ENCODE measurements at regions not wholly inside any gene's neighbourhood (a gene's known extent, or its start where the extent isn't known, plus 50 kb on each side); places are given as distances from the start of the nearest gene placed in this dataset.
"Not testable (repeated sequence)": the region's sequence is repeated elsewhere in the genome, so short reads cannot be mapped to it uniquely, and the experiment has no call there.

DNA sequence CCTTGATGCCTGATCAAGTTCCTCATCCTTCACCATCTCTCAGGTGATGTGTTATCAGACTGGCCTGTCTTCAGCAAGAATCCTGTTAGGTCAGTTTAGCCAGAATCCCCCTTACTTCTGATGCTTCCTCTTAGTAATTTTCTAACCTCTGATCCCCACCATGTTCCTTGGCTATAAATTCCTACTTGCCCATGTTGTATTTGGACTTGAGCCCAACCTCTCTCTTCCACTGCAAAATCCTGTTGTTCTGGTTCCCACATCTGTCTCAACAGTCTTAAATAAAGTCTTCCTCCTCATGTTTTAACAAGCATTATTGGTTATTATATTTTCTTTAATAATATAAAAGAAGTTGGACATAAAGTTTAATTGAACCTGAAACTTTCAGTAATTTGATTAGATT, 987.8 kb upstream of the USP15 start:
- Histone ChIP-seq H3K27me3 (ENCODE audit: insufficient read depth, poor library complexity, severe bottlenecking) (no peaks in the 10 kb centered on the region), H3K27ac (ENCODE audit: poor library complexity, severe bottlenecking) (no peak overlapping the region), H3K36me3 (ENCODE audit: low read depth) (no peaks in the 10 kb centered on the region), H3K4me1 (ENCODE audit: insufficient read depth, poor library complexity, severe bottlenecking) (no peaks in the 10 kb centered on the region), H3K9me3 (ENCODE audit: severe bottlenecking) (no peaks in the 10 kb centered on the region), H3K4me3 (ENCODE audit: severe bottlenecking) (no peak overlapping the region)
- TF ChIP-seq, protein P1, sequence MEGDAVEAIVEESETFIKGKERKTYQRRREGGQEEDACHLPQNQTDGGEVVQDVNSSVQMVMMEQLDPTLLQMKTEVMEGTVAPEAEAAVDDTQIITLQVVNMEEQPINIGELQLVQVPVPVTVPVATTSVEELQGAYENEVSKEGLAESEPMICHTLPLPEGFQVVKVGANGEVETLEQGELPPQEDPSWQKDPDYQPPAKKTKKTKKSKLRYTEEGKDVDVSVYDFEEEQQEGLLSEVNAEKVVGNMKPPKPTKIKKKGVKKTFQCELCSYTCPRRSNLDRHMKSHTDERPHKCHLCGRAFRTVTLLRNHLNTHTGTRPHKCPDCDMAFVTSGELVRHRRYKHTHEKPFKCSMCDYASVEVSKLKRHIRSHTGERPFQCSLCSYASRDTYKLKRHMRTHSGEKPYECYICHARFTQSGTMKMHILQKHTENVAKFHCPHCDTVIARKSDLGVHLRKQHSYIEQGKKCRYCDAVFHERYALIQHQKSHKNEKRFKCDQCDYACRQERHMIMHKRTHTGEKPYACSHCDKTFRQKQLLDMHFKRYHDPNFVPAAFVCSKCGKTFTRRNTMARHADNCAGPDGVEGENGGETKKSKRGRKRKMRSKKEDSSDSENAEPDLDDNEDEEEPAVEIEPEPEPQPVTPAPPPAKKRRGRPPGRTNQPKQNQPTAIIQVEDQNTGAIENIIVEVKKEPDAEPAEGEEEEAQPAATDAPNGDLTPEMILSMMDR (IDR thresholded peaks at IDR 0.05; ENCODE audit: poor library complexity, severe bottlenecking): no peak
- DNase-seq (ENCODE audit: low spot score): no peak
- ATAC-seq (ENCODE audit: low read depth): no peak

DNA sequence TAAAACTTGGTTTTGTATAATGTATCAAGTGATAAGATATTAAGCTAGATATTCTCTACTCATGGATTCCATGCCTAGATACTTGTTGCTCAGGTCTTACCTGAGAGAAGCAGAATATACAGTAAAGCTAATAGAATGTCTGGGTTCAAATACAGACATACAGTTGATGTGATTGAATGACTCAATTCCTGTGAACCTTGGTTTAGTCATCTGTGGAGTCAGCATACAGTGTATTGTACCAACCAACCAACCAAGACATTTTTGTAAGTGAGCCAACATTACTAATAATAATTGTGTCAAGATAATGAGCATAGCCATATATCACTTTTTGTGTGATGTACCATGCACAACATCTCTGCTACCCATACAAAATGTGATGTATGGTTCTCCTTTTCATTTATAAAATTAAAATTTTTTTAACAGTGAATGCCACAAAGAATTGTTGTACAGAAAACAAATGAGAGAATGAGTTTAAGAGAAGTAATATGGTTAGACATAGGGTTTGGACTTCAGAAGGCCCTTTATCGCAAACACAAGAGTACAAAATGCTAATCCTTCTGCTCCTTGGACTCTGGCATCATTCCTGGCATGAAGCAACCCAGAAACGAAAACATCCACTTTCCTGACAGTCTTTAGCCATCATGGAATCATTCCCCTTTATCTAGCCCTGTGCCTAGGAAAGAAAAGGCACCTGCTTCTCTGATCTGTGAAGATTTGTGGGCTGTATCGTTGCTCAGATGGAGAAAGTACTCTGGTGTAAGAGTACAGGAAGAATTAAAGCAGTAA, 977.2 kb upstream of the USP15 start:
- Histone ChIP-seq H3K4me3 (ENCODE audit: severe bottlenecking) (no peak overlapping the region), H3K9me3 (ENCODE audit: severe bottlenecking) (no peaks in the 10 kb centered on the region), H3K27me3 (ENCODE audit: insufficient read depth, poor library complexity, severe bottlenecking) (no peaks in the 10 kb centered on the region), H3K27ac (ENCODE audit: poor library complexity, severe bottlenecking) (no peak overlapping the region), H3K4me1 (ENCODE audit: insufficient read depth, poor library complexity, severe bottlenecking) (no peaks in the 10 kb centered on the region), H3K36me3 (ENCODE audit: low read depth) (no peaks in the 10 kb centered on the region)
- ATAC-seq (ENCODE audit: low read depth) (peak; percentile 91), DNase-seq (ENCODE audit: low spot score) (no peak)
- TF ChIP-seq, protein P1 (IDR thresholded peaks at IDR 0.05; ENCODE audit: poor library complexity, severe bottlenecking): no peak

DNA sequence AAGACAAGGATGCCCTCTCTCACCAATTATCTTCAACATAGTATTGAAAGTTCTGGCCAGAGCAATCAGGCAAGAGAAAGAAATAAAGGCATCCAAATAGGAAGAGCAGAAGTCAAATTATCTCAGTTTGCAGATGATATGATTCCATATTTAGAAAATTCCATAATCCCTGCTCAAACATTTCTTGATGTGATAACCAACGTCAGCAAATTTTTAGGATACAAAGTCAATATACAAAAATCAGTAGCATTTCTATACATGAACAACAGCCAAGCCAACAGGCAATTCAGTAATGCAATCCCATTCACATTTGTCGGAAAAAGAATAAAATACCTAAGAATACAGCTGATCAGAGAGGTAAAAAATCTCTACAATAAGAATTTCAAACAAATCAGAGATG, 969.7 kb upstream of the USP15 start:
- TF ChIP-seq, protein P1 (IDR thresholded peaks at IDR 0.05; ENCODE audit: poor library complexity, severe bottlenecking): no peak
- no peaks in the 10 kb centered on the region for H3K36me3 ChIP-seq (ENCODE audit: low read depth)
- no peaks in the 10 kb centered on the region for H3K27me3 ChIP-seq (ENCODE audit: insufficient read depth, poor library complexity, severe bottlenecking)
- DNase-seq (ENCODE audit: low spot score) (no peak), ATAC-seq (ENCODE audit: low read depth) (no peak)
- H3K9me3 ChIP-seq (ENCODE audit: severe bottlenecking): no peaks in the 10 kb centered on the region
- no peaks in the 10 kb centered on the region for H3K4me1 ChIP-seq (ENCODE audit: insufficient read depth, poor library complexity, severe bottlenecking)
- H3K27ac ChIP-seq (ENCODE audit: poor library complexity, severe bottlenecking): no peak overlapping the region
- H3K4me3 ChIP-seq (ENCODE audit: severe bottlenecking): no peak overlapping the region

DNA sequence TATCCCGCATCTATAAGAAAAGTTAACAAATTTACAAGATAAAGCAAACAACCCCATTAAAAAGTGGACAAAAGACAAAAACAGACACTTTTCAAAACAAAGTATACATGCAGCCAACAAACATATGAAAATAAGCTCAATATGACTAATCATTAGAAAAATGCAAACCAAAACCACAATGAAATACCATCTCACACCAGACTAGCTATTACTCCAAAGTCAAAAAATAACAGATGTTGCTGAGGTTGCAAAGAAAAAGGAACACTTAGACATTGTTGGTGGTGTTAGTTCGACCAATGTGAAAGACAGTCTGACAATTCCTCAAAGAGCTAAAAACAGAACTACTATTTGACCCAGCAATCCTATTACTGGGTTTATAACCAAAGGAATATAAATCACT, 968.6 kb upstream of the USP15 start:
- DNase-seq (ENCODE audit: low spot score) (no peak), ATAC-seq (ENCODE audit: low read depth) (peak; percentile 36; the same call in 1 of the 3 replicates)

DNA sequence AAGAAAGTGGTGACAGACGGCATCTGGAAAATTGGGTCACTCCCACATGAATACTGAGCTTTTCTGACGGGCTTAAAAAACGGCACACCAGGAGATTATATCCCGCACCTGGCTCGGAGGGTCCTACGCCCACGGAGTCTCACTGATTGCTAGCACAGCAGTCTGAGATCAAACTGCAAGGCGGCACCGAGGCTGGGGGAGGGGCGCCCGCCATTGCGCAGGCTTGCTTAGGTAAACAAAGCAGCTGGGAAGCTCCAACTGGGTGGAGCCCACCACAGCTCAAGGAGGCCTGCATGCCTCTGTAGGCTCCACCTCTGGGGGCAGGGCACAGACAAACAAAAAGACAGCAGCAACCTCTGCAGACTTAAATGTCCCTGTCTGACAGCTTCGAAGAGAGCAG, 966.2 kb upstream of the USP15 start:
- not testable (repeated sequence) for DNase-seq (ENCODE audit: low spot score); ATAC-seq (ENCODE audit: low read depth); H3K4me3 ChIP-seq (ENCODE audit: severe bottlenecking); H3K27ac ChIP-seq (ENCODE audit: poor library complexity, severe bottlenecking); H3K27me3 ChIP-seq (ENCODE audit: insufficient read depth, poor library complexity, severe bottlenecking); H3K36me3 ChIP-seq (ENCODE audit: low read depth); H3K9me3 ChIP-seq (ENCODE audit: severe bottlenecking); H3K4me1 ChIP-seq (ENCODE audit: insufficient read depth, poor library complexity, severe bottlenecking)

More for the DNA sequence above, 968.6 kb upstream of the USP15 start:
- Histone ChIP-seq H3K9me3 (ENCODE audit: severe bottlenecking) (no peaks in the 10 kb centered on the region), H3K4me1 (ENCODE audit: insufficient read depth, poor library complexity, severe bottlenecking) (no peaks in the 10 kb centered on the region), H3K36me3 (ENCODE audit: low read depth) (no peaks in the 10 kb centered on the region), H3K27me3 (ENCODE audit: insufficient read depth, poor library complexity, severe bottlenecking) (no peaks in the 10 kb centered on the region), H3K4me3 (ENCODE audit: severe bottlenecking) (no peak overlapping the region), H3K27ac (ENCODE audit: poor library complexity, severe bottlenecking) (no peak overlapping the region)
- TF ChIP-seq, protein P1 (IDR thresholded peaks at IDR 0.05; ENCODE audit: poor library complexity, severe bottlenecking): no peak

Measured in RWPE2 (cell line).